Keratinocyte (primary cell): ENCODE measurements at regions not wholly inside any gene's neighbourhood (a gene's known extent, or its start where the extent isn't known, plus 50 kb on each side); places are given as distances from the start of the nearest gene placed in this dataset.

Experiments
- DNase-seq: peaks from one replicate; pipeline ENCODE4 v3.0.0-alpha.2; 2011; ENCODE audit warnings: low read depth, missing footprints, low spot score
- FAIRE-seq: peaks from 2 replicates; lab custom pipeline; 2011; peaks lifted over from hg19 to GRCh38; lab: Jason Lieb, UNC
- H2AFZ ChIP-seq: 2 replicates; pipeline ENCODE4 v1.6.0; 2012; ENCODE audit warnings: low read length, control low read depth, inconsistent platforms; ENCODE audit not compliant: control insufficient read depth
- H3K27ac ChIP-seq: 2 replicates; pipeline ENCODE4 v1.5.1; 2011; ENCODE audit warnings: low read length; ENCODE audit not compliant: control insufficient read depth, insufficient read depth
- H3K27me3 ChIP-seq: 3 replicates; pipeline ENCODE4 v1.6.0; 2011; ENCODE audit warnings: low read length; ENCODE audit not compliant: control insufficient read depth, insufficient read depth; ENCODE audit errors: extremely low read depth
- H3K36me3 ChIP-seq, 2 experiments: 2 replicates in 1 of 2; 3 replicates in 1 of 2; pipeline ENCODE4 v1.5.1; 2011; ENCODE audit warnings: low read length in 2 of 2, mild to moderate bottlenecking in 1 of 2; ENCODE audit not compliant: control insufficient read depth in 2 of 2, insufficient read depth in 2 of 2; ENCODE audit errors: extremely low read depth in 1 of 2
- H3K4me1 ChIP-seq: 3 replicates; pipeline ENCODE4 v1.5.1; 2011; ENCODE audit warnings: low read length; ENCODE audit not compliant: control insufficient read depth, insufficient read depth; ENCODE audit errors: extremely low read depth
- H3K4me2 ChIP-seq: 3 replicates; pipeline ENCODE4 v1.6.0; 2011; ENCODE audit warnings: low read depth, low read length; ENCODE audit not compliant: control insufficient read depth, insufficient read depth; ENCODE audit errors: extremely low read depth
- H3K4me3 ChIP-seq, 3 experiments: fragments of 200-600 bp in 1 of 3; sonication (generic) in 1 of 3; 2 replicates in 2 of 3; 3 replicates in 1 of 3; pipeline ENCODE4 v1.5.1; 2011 to 2016; ENCODE audit warnings: low read length in 3 of 3, mild to moderate bottlenecking in 3 of 3, control low read depth in 2 of 3, inconsistent platforms in 1 of 3, low read depth in 1 of 3, mixed read lengths in 1 of 3, mixed run types in 1 of 3, moderate library complexity in 1 of 3; ENCODE audit not compliant: control insufficient read depth in 2 of 3, insufficient read depth in 2 of 3; ENCODE audit errors: extremely low read depth in 1 of 3
- H3K79me2 ChIP-seq: 2 replicates; pipeline ENCODE4 v1.6.0; 2012; ENCODE audit warnings: low read length; ENCODE audit not compliant: control insufficient read depth, insufficient read depth
- H3K9ac ChIP-seq: 3 replicates; pipeline ENCODE4 v1.6.0; 2011; ENCODE audit warnings: low read length; ENCODE audit not compliant: control insufficient read depth, insufficient read depth; ENCODE audit errors: extremely low read depth
- H3K9me1 ChIP-seq: 3 replicates; pipeline ENCODE4 v1.6.0; 2011; ENCODE audit warnings: low read length; ENCODE audit not compliant: control insufficient read depth, insufficient read depth; ENCODE audit errors: extremely low read depth
- H3K9me3 ChIP-seq: 2 replicates; pipeline ENCODE4 v1.5.1; 2012; ENCODE audit warnings: low read depth, low read length; ENCODE audit not compliant: control insufficient read depth
- H4K20me1 ChIP-seq: 3 replicates; pipeline ENCODE4 v1.6.0; 2011; ENCODE audit warnings: low read length; ENCODE audit not compliant: control insufficient read depth, insufficient read depth; ENCODE audit errors: extremely low read depth
- CTCF ChIP-seq, 3 experiments: IDR thresholded peaks in 1 of 3; conservative IDR thresholded peaks in 1 of 3; optimal IDR thresholded peaks in 1 of 3; 2 replicates in 2 of 3; 3 replicates in 1 of 3; pipeline versions ENCODE3 to v1.5.1; 2011; ENCODE audit warnings: low read length in 3 of 3, mild to moderate bottlenecking in 3 of 3, moderate library complexity in 2 of 3, control low read depth in 1 of 3, inconsistent platforms in 1 of 3; ENCODE audit not compliant: insufficient read depth in 2 of 3; ENCODE audit errors: extremely low read depth in 1 of 3
- EZH2 ChIP-seq: IDR thresholded peaks from one replicate; pipeline ENCODE4 v1.6.1; 2012; ENCODE audit warnings: inconsistent platforms, mild to moderate bottlenecking, low read length, moderate library complexity
- dilution Hi-C: fragments of 300-500 bp; cut with MboI; formaldehyde crosslinking; loops from one replicate; pipeline ENCODE4 v1.7.0; 2020; ENCODE audit warnings: low sequenced_read_pairs; ENCODE audit not compliant: extremely low pct_ligation_motif_present

GRCh38 chr11:116388146-116388545 lies 384.6 kb downstream of the BUD13 start:
- dilution Hi-C loops, result no loop called here

DNA sequence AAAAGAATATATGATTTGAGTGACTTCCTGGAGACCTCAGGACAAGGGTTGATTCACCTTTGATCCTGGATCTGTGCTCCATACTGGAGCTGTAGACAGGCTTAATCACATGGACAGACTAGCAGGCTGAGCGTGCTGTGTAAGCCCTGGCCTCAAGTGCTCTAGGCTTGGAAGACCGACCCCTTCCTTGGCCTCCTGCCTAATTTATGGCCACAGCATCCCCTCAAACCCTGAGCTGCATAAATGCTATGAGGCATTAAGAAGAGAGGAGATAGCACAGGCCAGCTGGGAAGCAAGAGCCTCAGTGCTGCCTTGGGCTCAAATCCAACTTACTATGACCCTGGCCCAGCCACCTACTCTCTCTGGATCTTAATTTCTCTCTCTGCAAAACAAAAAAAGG lies 385.1 kb downstream of the BUD13 start:
- Histone ChIP-seq H3K79me2 (no peaks in the 10 kb centered on the region), H3K36me3 (no peaks in the 10 kb centered on the region), H3K4me1 (peaks cover 22% of the 10 kb centered on the region), H3K9me1 (no peaks in the 10 kb centered on the region), H4K20me1 (no peaks in the 10 kb centered on the region), H3K4me3 (no peak overlapping the region), H3K9ac (no peak overlapping the region), H3K4me2 (no peak overlapping the region), H3K27ac (no peak overlapping the region), H3K27me3 (no peaks in the 10 kb centered on the region), H2AFZ (no peak overlapping the region), H3K9me3 (no peaks in the 10 kb centered on the region)
- FAIRE-seq (no peak), DNase-seq (no peak)
- TF ChIP-seq EZH2, result no peak
- dilution Hi-C loops, result no loop called here

More at GRCh38 chr11:116388146-116388545, 384.6 kb downstream of the BUD13 start:
- no peak overlapping the region for H3K4me2 ChIP-seq
- H2AFZ ChIP-seq, result no peak overlapping the region
- no peaks in the 10 kb centered on the region for H3K9me1 ChIP-seq
- no peaks in the 10 kb centered on the region for H3K36me3 ChIP-seq
- no peak overlapping the region for H3K27ac ChIP-seq
- no peaks in the 10 kb centered on the region for H4K20me1 ChIP-seq
- no peak overlapping the region for H3K9ac ChIP-seq
- H3K9me3 ChIP-seq, result no peaks in the 10 kb centered on the region
- no peaks in the 10 kb centered on the region for H3K79me2 ChIP-seq
- no peak overlapping the region for H3K4me3 ChIP-seq
- no peak for TF ChIP-seq EZH2
- TF ChIP-seq CTCF (optimal IDR thresholded peaks at IDR 0.05 in 1 of 3, IDR thresholded peaks at IDR 0.05 in 1 of 3, conservative IDR thresholded peaks at IDR 0.05 in 1 of 3; ENCODE audit: extremely low read depth in 1 of 3, insufficient read depth in 2 of 3, low read length in 3 of 3), result no peak
- H3K4me1 ChIP-seq, result peaks cover 22% of the 10 kb centered on the region
- H3K27me3 ChIP-seq, result no peaks in the 10 kb centered on the region
- no peak for DNase-seq
- FAIRE-seq, result no peak

DNA sequence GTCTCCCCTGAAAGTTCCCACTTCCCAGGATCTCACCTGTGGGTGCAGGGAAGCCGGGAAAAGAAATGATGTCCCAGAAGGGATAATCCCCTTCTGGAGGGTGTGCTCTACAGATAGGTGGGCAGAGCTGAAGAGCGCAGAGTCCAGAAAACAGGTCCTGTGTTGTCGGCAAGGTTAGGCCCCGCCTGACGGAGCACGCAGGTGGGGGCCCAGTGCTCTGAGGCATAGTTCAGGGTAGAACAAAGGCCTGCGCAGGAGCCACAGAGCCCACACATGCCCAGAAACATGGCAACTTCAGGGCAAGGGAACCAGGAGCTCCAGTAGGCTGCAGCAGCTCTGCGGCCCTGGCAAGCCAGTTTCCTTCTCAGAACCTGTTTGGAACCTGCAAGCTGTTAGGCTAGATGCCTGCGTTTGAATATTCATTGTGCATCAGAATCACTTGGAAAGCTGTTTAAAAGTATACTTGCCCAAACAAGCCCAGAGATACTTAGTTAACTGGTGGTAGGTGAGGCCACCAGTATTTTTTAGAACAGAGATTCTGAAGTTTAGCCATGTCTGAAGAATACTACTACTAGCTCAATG lies 386.6 kb downstream of the BUD13 start:
- no peaks in the 10 kb centered on the region for H4K20me1 ChIP-seq
- H2AFZ ChIP-seq, result peak overlapping the region; percentile 84
- no peaks in the 10 kb centered on the region for H3K9me1 ChIP-seq
- FAIRE-seq, result peak; percentile 84
- H3K9ac ChIP-seq, result no peak overlapping the region
- DNase-seq, result no peak
- H3K9me3 ChIP-seq, result no peaks in the 10 kb centered on the region
- H3K4me2 ChIP-seq, result peak overlapping the region; percentile 30
- no peaks in the 10 kb centered on the region for H3K36me3 ChIP-seq
- no peak overlapping the region for H3K27ac ChIP-seq
- peak overlapping the region in 1 of 3 experiments; percentile 11 for H3K4me3 ChIP-seq
- TF ChIP-seq EZH2 (no peak), CTCF (optimal IDR thresholded peaks at IDR 0.05 in 1 of 3, IDR thresholded peaks at IDR 0.05 in 1 of 3, conservative IDR thresholded peaks at IDR 0.05 in 1 of 3; ENCODE audit: extremely low read depth in 1 of 3, insufficient read depth in 2 of 3, low read length in 3 of 3) (no peak)
- H3K79me2 ChIP-seq, result no peaks in the 10 kb centered on the region
- dilution Hi-C loops, result no loop called here
- no peaks in the 10 kb centered on the region for H3K27me3 ChIP-seq
- H3K4me1 ChIP-seq, result peaks cover 17% of the 10 kb centered on the region
